Bronchial epithelial cell (primary cell): ENCODE measurements at regions not wholly inside any gene's neighbourhood (a gene's known extent, or its start where the extent isn't known, plus 50 kb on each side); places are given as distances from the start of the nearest gene placed in this dataset.
"Not testable (repeated sequence)": the region's sequence is repeated elsewhere in the genome, so short reads cannot be mapped to it uniquely, and the experiment has no call there.

ENCODE experiments used
- DNase-seq: peaks from one replicate; pipeline ENCODE4 v3.0.0-alpha.2; 2010; ENCODE audit warnings: low read depth
- FAIRE-seq: peaks from 2 replicates; lab custom pipeline; 2011; peaks lifted over from hg19 to GRCh38; lab: Jason Lieb, UNC
- H3K27me3 ChIP-seq: 2 replicates; pipeline ENCODE4 v1.5.1; 2011; ENCODE audit warnings: low read length; ENCODE audit not compliant: control insufficient read depth, insufficient read depth
- H3K36me3 ChIP-seq: 2 replicates; pipeline ENCODE4 v1.5.1; 2011; ENCODE audit warnings: low read length; ENCODE audit not compliant: control insufficient read depth, insufficient read depth
- H3K4me3 ChIP-seq: 2 replicates; pipeline ENCODE4 v1.5.1; 2011; ENCODE audit warnings: mild to moderate bottlenecking, low read depth, low read length, control low read depth
- TF ChIP-seq, protein P1 (sequence below): IDR thresholded peaks from 2 replicates; pipeline ENCODE4 v1.5.1; 2011; ENCODE audit warnings: mild to moderate bottlenecking, moderate library complexity, low read length, control low read depth, inconsistent platforms; ENCODE audit not compliant: insufficient read depth, severe bottlenecking

DNA sequence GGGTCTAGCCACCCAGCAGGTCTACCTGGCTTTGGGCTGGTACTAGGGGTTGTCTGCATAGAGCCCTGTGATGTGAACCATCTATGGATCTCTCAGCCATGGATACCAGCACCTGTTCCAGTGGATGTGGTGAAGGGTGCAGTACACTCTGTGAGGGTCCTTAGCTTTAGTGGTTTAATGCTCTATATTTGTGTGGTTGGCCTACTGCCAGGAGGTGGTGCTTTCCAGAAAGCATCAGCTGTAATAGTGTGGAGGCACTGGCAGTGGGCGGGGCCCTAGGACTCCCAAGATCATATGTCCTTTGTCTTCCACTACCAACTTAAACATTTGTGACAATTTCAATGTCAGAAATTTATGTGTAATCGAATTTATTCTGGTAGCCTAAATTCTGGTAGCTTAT lies 1065.1 kb downstream of the RPIA start:
- H3K27me3 ChIP-seq, DNase-seq, FAIRE-seq, H3K4me3 ChIP-seq, H3K36me3 ChIP-seq: not testable (repeated sequence)

DNA sequence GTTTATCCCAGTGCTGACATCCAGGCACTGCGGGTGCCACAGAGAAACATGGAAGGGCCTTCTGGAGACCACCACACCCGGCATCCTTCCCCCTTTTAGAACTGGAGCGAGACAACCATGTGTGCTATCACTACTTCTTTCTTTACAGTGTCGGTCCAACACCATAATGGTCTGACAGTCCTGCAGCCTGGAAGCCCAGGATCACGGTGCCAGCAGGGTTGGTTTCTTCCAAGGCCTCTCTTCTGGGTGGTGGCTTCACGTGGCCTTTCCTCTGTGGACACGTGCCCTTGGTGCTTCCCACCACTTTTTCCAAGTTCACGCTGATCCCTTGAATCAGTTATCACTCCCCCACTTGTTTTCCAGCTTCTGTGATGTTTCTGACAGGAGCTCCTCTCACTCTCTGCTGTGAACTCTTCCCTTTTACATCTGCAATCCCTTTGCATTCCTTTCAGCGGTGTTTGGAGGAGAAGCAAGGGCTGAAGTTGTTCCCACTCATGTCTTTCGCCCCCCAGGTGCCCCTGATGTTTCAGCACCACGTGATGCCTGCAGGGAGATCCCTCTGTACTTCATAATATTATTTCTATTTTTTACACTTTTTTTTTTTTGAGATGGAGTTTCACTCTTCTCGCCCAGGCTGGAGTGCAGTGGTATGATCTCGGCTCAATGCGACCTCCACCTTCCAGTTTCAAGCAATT lies 1067.0 kb downstream of the RPIA start:
- DNase-seq, H3K27me3 ChIP-seq, H3K36me3 ChIP-seq, H3K4me3 ChIP-seq, FAIRE-seq: not testable (repeated sequence)

DNA sequence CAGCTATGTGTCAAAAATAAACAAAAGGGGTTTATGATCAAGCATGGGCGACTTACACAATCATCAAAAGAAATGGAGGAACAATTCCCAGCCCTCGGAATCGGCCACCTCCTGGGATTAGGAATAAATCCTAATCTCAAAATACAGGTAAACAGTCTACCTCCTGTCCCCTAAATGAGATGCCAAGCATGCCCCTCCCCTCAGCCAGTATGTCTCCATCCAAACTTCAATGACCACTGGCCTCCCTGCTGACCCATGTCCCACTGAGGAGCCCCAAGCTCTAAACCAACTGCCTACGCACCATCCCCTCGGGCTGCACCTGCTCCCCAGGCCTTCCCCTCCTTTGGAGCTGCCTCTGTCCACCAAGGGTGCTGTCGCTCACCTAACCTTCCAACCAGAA lies 1069.3 kb downstream of the RPIA start:
- not testable (repeated sequence) for H3K4me3 ChIP-seq, H3K36me3 ChIP-seq, H3K27me3 ChIP-seq, DNase-seq, FAIRE-seq

DNA sequence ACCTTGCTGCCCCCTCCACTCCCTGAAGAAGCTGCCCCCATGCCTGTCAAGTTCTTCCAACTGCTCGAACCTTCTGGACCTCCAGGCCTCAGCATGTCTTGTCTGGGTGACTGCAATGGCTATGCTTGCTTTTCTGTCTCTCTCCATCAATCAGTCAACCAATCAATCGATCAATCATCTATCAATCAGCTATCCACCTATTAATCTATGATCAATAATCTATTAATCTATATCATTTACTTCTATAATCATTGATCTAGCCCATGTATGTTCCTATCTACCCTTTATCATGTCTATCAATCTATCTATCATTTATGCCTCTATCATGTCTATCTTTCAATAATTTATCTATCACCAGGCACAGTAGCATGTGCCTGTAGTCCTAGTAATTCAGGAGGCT lies 1069.7 kb downstream of the RPIA start:
- H3K4me3 ChIP-seq, FAIRE-seq, DNase-seq, H3K36me3 ChIP-seq, H3K27me3 ChIP-seq: not testable (repeated sequence)

DNA sequence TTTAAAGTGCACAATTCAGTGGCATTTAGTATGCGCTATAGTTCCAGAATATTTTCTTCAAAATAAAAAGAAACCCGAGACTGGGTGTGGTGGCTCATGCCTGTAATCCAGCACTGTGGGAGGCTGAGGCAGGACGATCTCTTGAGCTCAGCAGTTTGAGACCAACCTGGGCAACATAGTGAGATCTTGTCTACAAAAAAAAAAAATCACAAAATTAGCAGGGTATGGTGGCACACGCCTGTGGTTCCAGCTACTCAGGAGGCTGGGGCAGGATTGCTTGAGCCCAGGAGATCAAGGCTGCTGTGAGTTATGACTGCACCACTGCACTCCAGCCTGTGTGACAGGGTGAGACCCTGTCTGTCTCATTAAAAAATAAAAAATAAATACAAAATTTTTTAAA lies 1070.4 kb downstream of the RPIA start:
- not testable (repeated sequence) for DNase-seq, FAIRE-seq, H3K4me3 ChIP-seq, H3K36me3 ChIP-seq, H3K27me3 ChIP-seq

DNA sequence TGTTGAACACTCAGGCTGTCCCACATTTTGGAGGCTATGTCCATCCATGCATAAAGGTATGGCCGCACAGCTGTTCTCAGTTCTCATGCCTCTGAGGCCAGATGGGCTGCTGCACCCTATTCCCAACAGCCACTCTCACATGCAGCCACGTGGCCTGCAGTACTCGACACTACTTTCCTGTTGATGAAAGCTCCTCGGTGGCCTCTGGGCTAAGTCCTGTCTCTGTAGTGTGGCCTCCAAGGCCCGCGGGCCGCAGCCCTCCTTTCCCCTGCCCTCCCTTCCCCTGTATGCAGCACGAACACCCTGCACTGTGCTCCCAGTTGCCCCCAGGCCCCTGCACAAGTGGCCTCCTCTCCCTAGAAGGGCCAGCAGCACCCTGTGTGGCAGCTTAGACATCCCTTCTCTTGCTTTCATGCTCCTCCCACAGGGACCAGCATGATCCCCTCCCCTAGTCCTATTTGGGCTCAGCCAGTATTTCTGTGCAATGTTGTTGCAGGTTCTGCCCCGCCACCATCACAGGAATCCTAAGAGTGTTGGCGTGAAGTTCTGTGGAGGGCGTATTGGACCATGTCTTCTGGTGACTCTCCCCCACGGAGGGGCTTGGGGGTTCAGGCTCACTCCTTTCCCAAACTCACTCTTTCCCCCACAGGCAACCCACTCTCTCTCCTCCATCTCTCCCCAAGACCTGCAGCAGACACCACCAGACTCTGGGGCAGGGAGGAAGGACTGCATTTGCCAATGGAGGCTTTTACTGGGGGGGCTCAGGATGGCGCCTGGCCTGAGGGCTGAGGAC lies 1071.2 kb downstream of the RPIA start:
- not testable (repeated sequence) for H3K36me3 ChIP-seq, H3K27me3 ChIP-seq, DNase-seq, H3K4me3 ChIP-seq, FAIRE-seq

DNA sequence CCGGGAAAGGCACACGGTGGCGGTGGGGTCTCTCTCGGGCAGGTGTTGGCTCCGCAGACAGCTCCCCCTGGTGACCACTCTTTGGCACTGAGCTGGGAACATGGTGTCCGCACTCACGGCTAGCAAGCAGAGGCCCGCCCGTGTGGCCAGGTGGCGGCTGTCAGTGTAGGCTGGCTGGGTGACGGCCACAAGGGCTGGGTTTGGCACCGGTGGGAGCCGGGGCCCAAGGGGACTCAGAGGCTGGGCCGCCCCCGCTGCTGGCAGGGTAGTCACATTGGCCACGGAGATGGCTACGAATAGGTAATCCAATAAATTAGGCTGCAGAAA lies 1071.7 kb downstream of the RPIA start:
- H3K4me3 ChIP-seq: no peak overlapping the region
- no peaks in the 10 kb centered on the region for H3K36me3 ChIP-seq
- FAIRE-seq: no peak
- H3K27me3 ChIP-seq: no peaks in the 10 kb centered on the region
- DNase-seq: no peak
- TF ChIP-seq, protein P1, sequence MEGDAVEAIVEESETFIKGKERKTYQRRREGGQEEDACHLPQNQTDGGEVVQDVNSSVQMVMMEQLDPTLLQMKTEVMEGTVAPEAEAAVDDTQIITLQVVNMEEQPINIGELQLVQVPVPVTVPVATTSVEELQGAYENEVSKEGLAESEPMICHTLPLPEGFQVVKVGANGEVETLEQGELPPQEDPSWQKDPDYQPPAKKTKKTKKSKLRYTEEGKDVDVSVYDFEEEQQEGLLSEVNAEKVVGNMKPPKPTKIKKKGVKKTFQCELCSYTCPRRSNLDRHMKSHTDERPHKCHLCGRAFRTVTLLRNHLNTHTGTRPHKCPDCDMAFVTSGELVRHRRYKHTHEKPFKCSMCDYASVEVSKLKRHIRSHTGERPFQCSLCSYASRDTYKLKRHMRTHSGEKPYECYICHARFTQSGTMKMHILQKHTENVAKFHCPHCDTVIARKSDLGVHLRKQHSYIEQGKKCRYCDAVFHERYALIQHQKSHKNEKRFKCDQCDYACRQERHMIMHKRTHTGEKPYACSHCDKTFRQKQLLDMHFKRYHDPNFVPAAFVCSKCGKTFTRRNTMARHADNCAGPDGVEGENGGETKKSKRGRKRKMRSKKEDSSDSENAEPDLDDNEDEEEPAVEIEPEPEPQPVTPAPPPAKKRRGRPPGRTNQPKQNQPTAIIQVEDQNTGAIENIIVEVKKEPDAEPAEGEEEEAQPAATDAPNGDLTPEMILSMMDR: no peak

DNA sequence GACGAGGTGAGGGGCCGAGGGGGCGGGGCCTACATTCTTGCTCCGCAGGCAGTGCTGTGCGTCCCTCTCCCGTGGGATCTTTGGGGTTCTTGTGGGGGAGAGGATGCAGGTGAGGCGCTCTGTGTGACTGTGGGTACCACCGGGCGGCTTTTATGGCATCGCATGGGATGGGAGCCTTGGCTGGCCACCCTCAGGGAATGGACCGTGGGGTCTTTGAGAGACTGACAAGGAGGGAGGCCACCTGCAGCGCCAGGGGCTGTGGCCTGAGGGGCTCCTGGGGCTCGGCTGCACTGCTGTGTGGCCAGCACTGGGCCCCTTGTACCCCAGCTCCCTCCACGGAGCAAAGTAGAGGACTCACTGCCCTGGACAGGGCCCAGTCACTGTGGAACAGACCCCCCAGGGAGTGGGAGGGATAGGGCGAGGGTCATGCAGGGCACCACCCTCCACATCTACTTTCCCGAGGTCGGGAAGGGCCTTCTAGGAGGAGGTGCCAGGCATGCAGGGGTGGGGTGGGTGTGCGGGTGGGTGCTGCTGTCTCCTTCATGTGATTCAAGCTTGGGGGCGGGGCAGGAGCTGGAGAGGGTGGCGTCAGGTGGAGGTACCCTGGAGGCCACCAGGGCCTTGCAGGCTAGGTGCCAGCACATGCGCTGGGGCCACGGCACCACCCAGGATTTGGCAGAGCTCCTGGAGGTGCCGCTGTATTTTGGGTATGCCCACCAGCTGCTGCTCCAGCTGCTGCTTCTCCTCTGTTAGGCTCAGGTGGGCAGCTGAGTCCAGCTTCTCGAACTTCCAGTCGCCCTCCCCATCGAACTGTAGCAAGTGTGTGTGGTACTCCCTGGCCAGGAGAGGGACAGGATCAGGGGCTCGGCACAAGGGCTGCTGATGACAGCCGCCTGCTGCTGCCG lies 1072.4 kb downstream of the RPIA start:
- Histone ChIP-seq H3K4me3 (no peak overlapping the region), H3K27me3 (no peaks in the 10 kb centered on the region), H3K36me3 (no peaks in the 10 kb centered on the region)
- DNase-seq (no peak), FAIRE-seq (no peak)
- TF ChIP-seq, protein P1: no peak

DNA sequence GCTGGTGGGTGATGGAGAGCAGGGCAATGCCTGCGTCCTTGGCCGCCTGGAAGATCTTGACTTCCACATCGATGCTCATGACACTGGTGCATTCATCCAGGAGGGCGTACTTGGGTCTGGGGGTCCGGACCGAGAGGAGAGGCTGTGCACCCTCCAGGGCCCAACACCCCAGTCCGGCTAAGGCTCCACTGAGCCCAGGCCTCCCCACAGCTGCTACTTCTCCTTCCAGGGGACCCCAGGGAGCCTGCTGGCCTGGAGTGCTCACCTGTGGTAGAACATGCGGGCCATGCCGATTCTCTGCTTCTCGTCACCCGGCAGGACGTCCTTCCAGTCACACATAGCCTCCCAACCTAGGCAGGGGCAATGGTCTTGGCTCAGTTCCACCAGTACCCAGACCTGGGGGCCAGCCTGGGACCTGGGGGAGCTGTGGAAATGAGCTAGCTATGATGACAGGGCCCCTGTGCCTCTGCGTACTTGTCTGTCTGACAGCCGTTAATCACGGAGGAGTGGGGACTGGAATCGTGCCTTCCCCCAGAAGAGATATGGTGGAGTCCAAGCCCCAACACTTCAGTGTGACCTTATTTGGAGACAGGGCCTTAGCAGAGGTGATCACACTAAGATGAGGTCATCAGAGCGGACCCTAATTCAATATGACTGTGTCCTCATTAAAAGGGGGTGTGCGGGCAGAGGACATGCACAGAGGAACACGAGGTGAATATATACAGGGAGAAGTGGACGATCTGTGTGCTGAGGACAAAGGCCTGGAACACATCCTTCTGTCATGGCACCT lies 1073.3 kb downstream of the RPIA start:
- not testable (repeated sequence) for FAIRE-seq, H3K36me3 ChIP-seq, H3K27me3 ChIP-seq, H3K4me3 ChIP-seq, DNase-seq

DNA sequence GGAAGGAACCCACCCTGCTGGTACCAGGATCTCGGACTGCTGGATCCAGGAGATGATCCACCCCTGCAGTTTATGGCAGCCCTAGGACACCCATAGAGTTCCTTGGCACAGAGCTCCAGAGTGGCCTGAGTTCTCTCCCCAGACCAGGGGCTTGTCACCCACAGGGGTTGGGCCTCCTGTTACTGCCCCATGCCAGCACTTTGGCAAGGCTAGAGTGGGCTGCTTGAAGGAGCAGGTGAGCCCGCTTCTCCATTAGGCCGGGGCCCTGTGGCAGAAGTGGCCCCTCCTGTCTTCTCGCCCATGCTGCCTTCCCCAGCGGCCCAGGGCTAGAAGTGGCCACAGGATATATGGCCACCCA lies 1073.9 kb downstream of the RPIA start:
- H3K27me3 ChIP-seq, FAIRE-seq, H3K4me3 ChIP-seq, H3K36me3 ChIP-seq, DNase-seq: not testable (repeated sequence)
